HFFc6 (cell line): ENCODE measurements at regions not wholly inside any gene's neighbourhood (a gene's known extent, or its start where the extent isn't known, plus 50 kb on each side); places are given as distances from the start of the nearest gene placed in this dataset.

Experiments
- DNase-seq: peaks from one replicate; pipeline ENCODE4 v3.0.0-alpha.2; 2018
- H3K27ac Mint-ChIP-seq: 2 replicates; pipeline ENCODE4 v1.8.0; 2020; ENCODE audit warnings: mild to moderate bottlenecking, mixed read lengths
- H3K27me3 Mint-ChIP-seq: 2 replicates; pipeline ENCODE4 v1.8.0; 2021; ENCODE audit warnings: mild to moderate bottlenecking, moderate library complexity, mixed read lengths; ENCODE audit not compliant: insufficient read depth
- H3K36me3 Mint-ChIP-seq: 2 replicates; pipeline ENCODE4 v1.8.0; 2021; ENCODE audit warnings: low read depth, mixed read lengths
- H3K4me1 Mint-ChIP-seq: 2 replicates; pipeline ENCODE4 v1.8.0; 2020; ENCODE audit warnings: low read depth, mixed read lengths
- H3K4me3 Mint-ChIP-seq: 2 replicates; pipeline ENCODE4 v1.8.0; 2020; ENCODE audit warnings: mild to moderate bottlenecking, moderate library complexity, mixed read lengths
- H3K9me3 Mint-ChIP-seq: 2 replicates; pipeline ENCODE4 v1.8.0; 2020; ENCODE audit warnings: mild to moderate bottlenecking, mixed read lengths
- CTCF ChIP-seq: fragments of 200-600 bp; sonication (generic); IDR thresholded peaks from 2 replicates; pipeline ENCODE4 v1.5.0; 2021; ENCODE audit warnings: antibody characterized with exemption, mild to moderate bottlenecking

DNA sequence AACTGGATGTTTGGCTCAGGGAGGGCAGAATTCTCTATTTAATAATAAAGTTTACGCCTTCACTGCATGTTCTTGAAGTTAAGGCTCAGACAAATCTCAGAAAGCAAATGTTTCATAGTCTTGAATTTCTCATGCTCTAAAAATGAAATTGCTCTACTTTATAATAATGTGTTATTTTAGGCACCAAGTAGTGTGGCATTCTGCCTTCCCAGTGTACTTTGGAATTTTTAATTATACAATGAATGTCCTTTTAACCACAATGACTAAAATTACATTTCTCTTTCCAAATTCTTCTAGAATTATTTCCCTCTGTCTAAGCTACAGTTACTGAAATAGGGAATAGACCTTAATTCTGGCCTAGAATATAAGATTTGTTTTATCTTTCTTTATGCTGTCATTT, 97.9 kb upstream of the PDE5A start:
- peaks cover 12% of the 10 kb centered on the region for H3K9me3 Mint-ChIP-seq
- DNase-seq, result no peak
- H3K36me3 Mint-ChIP-seq, result peaks cover 10% of the 10 kb centered on the region
- no peak overlapping the region for H3K27ac Mint-ChIP-seq
- H3K4me3 Mint-ChIP-seq, result no peak overlapping the region
- H3K4me1 Mint-ChIP-seq, result peaks cover 56% of the 10 kb centered on the region
- no peaks in the 10 kb centered on the region; the same call in 1 of the 2 replicates for H3K27me3 Mint-ChIP-seq
- TF ChIP-seq CTCF, result no peak

- peaks cover 12% of the 10 kb centered on the region for H3K9me3 Mint-ChIP-seq
- peaks cover 49% of the 10 kb centered on the region for H3K4me1 Mint-ChIP-seq
- H3K27me3 Mint-ChIP-seq, result no peaks in the 10 kb centered on the region; the same call in 1 of the 2 replicates
- H3K27ac Mint-ChIP-seq, result no peak overlapping the region
- peaks cover 14% of the 10 kb centered on the region for H3K36me3 Mint-ChIP-seq
- H3K4me3 Mint-ChIP-seq, result no peak overlapping the region
- no peak for TF ChIP-seq CTCF
- DNase-seq, result no peak
Observed at GRCh38 chr4:119725688-119726330, 97.2 kb upstream of the PDE5A start.

- no peaks in the 10 kb centered on the region; the same call in 1 of the 2 replicates for H3K27me3 Mint-ChIP-seq
Observed at GRCh38 chr4:119725011-119725410, 96.4 kb upstream of the PDE5A start.

GRCh38 chr4:119722670-119723069, 94.1 kb upstream of the PDE5A start:
- Mint-ChIP-seq H3K27me3 (no peaks in the 10 kb centered on the region), H3K9me3 (peaks cover 23% of the 10 kb centered on the region), H3K4me1 (peaks cover 20% of the 10 kb centered on the region), H3K27ac (no peak overlapping the region), H3K36me3 (peaks cover 18% of the 10 kb centered on the region), H3K4me3 (no peak overlapping the region)
- DNase-seq, result no peak
- TF ChIP-seq CTCF, result no peak

More at GRCh38 chr4:119725011-119725410, 96.4 kb upstream of the PDE5A start:
- Mint-ChIP-seq H3K4me3 (no peak overlapping the region), H3K36me3 (peaks cover 14% of the 10 kb centered on the region), H3K27ac (no peak overlapping the region), H3K9me3 (peaks cover 19% of the 10 kb centered on the region), H3K4me1 (peaks cover 41% of the 10 kb centered on the region)
- TF ChIP-seq CTCF, result no peak
- DNase-seq, result no peak

- Mint-ChIP-seq H3K9me3 (peaks cover 29% of the 10 kb centered on the region), H3K36me3 (peaks cover 22% of the 10 kb centered on the region), H3K4me1 (peaks cover 14% of the 10 kb centered on the region), H3K4me3 (no peak overlapping the region), H3K27ac (no peak overlapping the region), H3K27me3 (no peaks in the 10 kb centered on the region)
- TF ChIP-seq CTCF, result no peak
- DNase-seq, result no peak
Observed at GRCh38 chr4:119721878-119722277, 93.3 kb upstream of the PDE5A start.
